Medulla oblongata (tissue), 1 donor: ENCODE measurements at regions not wholly inside any gene's neighbourhood (a gene's known extent, or its start where the extent isn't known, plus 50 kb on each side); places are given as distances from the start of the nearest gene placed in this dataset.
"Not testable (repeated sequence)": the region's sequence is repeated elsewhere in the genome, so short reads cannot be mapped to it uniquely, and the experiment has no call there.

Experiments
- DNase-seq: peaks from one replicate; pipeline ENCODE4 v3.0.0-alpha.2; 2015; ENCODE audit errors: extremely low spot score

DNA sequence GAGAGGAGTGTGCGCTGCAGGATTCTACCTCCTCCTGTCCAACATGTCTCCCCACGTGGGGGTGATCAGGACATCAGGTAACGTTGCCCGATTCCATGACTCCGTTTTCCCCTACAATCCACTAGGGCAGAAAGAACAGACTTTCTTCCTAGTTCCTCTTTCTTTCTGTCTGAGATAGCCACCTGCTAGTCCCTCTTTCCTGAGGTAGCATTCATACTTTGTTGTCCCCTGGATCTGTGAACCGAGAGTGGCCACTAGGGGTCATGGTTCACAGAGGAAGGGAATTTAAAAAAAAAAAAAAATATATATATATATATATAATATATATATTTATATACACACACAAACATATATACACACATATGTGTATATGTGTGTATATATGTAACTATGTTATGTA, 210.0 kb upstream of the ZNF521 start:
- no peak for DNase-seq

GRCh38 chr18:25560369-25560768, 208.4 kb upstream of the ZNF521 start:
- DNase-seq = peak; percentile 57

DNA sequence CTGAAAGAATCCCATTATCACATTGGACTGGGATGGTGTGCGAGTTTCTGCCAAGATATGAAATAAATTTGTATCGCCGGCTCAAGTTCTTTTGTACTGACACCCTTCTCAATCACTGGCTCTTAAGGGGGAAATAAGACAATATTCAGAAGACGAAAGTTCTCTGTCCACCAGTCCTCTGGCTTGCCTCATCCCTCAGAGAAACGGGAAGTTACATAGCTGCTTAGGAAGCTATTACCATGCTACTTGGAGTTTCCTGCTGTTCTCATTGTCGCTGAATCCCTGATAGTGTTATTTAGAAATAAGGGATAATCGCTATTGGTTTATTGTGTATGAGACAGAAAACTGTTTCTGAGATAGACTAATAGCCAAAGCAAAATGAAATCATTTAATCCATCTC, 205.0 kb upstream of the ZNF521 start:
- no peak for DNase-seq

GRCh38 chr18:25553631-25554263, 201.8 kb upstream of the ZNF521 start:
- DNase-seq = no peak

GRCh38 chr18:25544546-25545287, 192.8 kb upstream of the ZNF521 start:
- DNase-seq = no peak

DNA sequence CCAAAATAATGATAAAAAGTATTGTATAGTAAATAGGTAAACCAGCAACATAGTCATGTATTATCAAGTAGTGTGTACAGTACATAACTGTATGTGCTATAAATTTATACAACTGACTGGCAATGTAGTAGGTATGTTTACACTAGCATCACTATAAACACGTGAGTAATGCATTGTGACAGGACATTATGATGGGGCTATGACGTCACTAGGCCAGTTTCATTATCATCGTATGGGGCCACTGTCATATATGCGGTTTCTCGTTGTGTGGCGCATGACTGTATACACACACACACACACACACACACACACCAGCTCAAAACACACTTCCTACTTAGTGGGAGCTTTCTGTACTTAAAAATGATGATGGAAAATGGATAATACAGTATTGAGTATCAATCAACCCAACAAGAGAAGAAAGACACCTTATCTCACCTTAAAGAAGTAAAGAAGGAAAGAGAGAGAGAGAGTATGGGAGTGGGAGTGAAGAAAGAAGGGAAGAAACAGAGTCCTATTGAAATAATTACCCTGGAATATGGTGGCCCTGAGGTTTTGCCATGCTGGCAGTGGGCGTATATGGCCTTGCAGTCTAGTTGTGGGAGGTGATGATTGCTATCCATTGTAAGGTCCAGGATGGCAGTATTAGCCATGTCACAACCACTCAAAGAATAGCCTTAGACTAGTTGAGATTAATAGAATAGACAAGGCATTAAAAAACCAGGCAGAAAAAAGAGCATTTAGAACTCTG, 186.4 kb upstream of the ZNF521 start:
- DNase-seq = no peak

DNA sequence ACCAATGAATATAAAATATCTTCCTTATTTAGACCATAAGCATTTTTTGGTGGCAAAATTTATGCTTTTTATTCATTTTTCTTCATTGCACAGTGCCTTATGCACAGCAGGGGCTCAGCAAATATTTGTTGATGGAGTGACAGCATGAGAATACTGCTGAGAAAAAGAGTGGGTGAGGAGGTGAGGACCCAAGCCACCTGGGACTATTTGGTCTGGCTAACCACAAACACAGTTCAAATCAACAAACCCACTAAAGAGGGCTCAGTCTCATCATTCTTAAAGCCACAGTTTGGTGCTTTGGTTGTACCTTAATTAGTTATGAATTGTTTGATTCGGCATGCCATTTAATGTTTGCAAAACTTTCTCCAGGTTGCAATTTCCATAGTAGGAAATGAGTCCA, 183.5 kb upstream of the ZNF521 start:
- no peak for DNase-seq

DNA sequence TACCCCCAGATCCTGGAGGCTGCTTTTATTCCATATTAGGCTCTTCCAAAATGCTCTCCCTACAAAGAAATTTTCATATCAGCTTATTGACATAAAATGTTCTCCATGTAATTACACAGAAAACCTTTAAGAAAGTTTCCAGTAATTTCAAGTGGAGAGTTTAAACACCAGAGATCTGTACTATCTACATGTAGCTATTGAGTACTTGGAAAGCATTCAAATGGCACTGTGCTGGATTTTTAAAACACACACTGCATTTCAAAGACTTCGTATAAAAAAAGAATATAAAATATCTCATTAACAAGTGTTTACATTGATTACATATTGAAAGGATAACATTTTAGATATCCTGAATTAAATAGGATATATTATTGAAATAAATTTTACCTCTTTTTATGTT, 182.4 kb upstream of the ZNF521 start:
- DNase-seq = no peak

DNA sequence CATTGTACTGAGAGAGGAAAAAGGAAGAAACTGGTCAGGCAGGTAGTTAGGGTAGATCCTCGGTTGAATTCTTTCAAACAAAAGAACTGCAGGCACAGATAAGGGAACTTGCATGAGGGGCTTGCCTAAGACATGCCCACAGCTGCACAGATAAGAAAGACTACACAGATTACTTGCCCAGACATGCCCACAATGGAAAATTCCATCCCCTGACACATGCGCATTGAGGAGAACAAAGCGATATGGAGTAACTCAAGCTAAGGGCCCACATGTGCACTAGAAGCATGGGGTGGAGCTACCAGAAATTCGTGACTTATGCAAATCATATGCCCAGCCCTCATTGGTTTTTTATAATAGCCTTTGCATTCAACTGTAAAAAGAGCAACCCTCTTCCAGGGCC, 181.3 kb upstream of the ZNF521 start:
- no peak for DNase-seq

GRCh38 chr18:25531207-25531606, 179.2 kb upstream of the ZNF521 start:
- DNase-seq = no peak

DNA sequence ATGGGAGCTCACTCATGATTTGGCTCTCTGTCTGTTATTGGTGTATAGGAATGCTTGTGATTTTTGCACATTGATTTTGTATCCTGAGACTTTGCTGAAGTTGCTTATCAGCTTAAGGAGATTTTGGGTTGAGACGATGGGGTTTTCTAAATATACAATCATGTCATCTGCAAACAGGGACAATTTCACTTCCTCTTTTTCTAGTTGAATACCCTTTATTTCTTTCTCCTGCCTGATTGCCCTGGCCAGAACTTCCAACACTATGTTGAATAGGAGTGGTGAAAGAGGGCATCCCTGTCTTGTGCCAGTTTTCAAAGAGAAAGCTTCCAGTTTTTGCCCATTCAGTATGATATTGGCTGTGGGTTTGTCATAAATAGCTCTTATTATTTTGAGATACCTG, 173.8 kb upstream of the ZNF521 start:
- not testable (repeated sequence) for DNase-seq

- no peak for DNase-seq
These were observed 166.7 kb upstream of the ZNF521 start for GRCh38 chr18:25518716-25519053.

- no peak for DNase-seq
These were observed 166.1 kb upstream of the ZNF521 start for GRCh38 chr18:25517881-25518715.

- DNase-seq = no peak
These were observed 165.0 kb upstream of the ZNF521 start for GRCh38 chr18:25516747-25517498.

- DNase-seq = no peak
These were observed 164.2 kb upstream of the ZNF521 start for GRCh38 chr18:25516121-25516520.

DNA sequence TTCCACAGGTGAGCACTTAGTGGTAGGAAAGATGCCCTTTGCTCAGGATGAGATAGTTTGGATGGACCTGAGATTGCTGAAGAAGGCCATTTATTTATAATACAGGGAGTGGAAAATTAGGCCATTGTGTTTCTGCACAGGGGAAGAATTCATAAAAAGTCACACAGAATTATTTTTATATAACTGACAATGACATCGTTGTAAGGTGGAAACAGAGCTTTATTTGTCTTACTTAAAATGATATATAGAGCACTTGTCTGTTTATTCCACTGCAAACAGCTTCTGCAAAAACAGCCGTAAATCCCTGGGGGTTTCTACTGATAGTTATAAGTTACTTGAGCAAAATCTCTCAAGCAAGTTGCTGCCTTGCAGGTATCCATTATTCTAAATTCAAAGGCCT, 158.1 kb upstream of the ZNF521 start:
- peak; percentile 19 for DNase-seq

DNA sequence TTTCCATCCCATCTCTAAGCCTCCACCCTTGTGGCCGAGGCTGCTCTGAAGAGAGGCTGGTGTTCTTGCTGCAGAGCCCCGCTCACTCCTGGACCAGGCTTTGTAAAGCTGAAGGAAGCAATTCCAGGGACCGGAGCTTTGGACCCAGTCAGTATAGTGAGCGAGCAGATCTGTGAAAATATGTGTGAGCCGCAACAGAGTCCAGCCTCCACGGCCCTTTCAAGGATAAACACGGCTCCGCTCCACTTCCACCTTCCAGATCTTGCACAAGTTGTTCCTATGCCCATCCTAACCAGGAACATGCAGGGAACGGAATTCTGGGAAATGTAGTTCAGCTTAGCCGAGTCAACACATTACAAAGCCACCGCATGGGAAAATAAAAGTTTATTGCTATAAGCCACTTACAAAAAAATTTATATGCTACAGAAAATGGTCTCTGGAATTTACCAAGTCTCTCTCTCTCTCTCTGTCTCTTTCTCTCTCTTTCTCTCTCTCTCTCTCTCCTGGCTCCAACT, 151.7 kb upstream of the ZNF521 start:
- peak; percentile 83 for DNase-seq

- no peak for DNase-seq
These were observed 145.3 kb upstream of the ZNF521 start for GRCh38 chr18:25497151-25497794.

DNA sequence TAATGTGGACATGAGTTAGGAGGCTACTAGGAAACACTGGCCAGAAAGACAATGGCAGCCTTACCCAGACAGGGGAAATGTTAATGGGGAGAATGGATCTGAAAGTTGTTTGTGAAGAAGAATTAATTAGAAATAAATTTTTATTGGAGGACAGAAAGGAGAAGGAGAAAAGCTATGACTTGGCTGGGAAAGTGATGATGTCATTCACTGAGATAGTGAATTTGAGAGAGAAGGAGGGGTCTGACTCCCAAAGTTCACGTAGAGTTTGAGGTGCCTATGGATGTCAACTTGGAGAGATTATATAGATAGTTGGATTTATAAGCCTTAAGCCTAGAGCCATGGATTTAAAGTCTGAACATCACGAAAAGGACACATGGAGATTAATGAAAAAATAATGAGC, 144.6 kb upstream of the ZNF521 start:
- no peak for DNase-seq

GRCh38 chr18:25495606-25496005, 143.6 kb upstream of the ZNF521 start:
- no peak for DNase-seq

- no peak for DNase-seq
These were observed 142.9 kb upstream of the ZNF521 start for GRCh38 chr18:25494888-25495287.
